HCT116 (cell line): ENCODE measurements at regions not wholly inside any gene's neighbourhood (a gene's known extent, or its start where the extent isn't known, plus 50 kb on each side); places are given as distances from the start of the nearest gene placed in this dataset.

ENCODE experiments used
- ATAC-seq: fragments of 200-7000 bp; cut with Tn5 transposase; 2 replicates; pipeline ENCODE4 v1.9.1; 2020; ENCODE audit warnings: mild to moderate bottlenecking, moderate library complexity
- BruUV-seq: library from RNA; stranded (reverse); fragments of 400-500 nt; replicated peaks from 2 replicates; lab custom pipeline; 2021; lab: Mats Ljungman, UMichigan
- CTCF ChIA-PET: fragments of 300-600 bp; sonication (Branson Sonifier 250); formaldehyde crosslinking; loops from one replicate; lab custom pipeline; 2021; ENCODE audit warnings: antibody characterized with exemption; lab: Charles Lee
- POLR2A ChIA-PET: fragments of 300-600, 350-600 bp; sonication (Branson Sonifier 250); formaldehyde crosslinking; loops from one replicate; lab custom pipeline; 2021; ENCODE audit warnings: antibody characterized with exemption; lab: Charles Lee
- RAD21 ChIA-PET, 2 experiments: fragments of 300-600 bp; sonication (Branson Sonifier 250); formaldehyde crosslinking; loops; one replicate each; lab custom pipeline; 2023; ENCODE audit warnings: low total read pairs in 2 of 2; ENCODE audit not compliant: uncharacterized antibody in 2 of 2, unreplicated experiment in 2 of 2, low non-redundant PET in 1 of 2; lab: Charles Lee
- DNase-seq: peaks from one replicate; pipeline ENCODE4 v3.0.0-alpha.2; 2010; ENCODE audit warnings: low read depth, low spot score
- H2AFZ ChIP-seq: fragments of 200-600 bp; shearing (Covaris generic), sonication (generic); 2 replicates; pipeline ENCODE4 v1.6.1; 2017; ENCODE audit warnings: low read depth, mixed run types, mixed read lengths, antibody characterized with exemption, low read length; ENCODE audit not compliant: poor library complexity, severe bottlenecking
- H3K27ac ChIP-seq: 2 replicates; pipeline ENCODE4 v1.5.1; 2012; ENCODE audit warnings: low read depth, low read length
- H3K27me3 ChIP-seq: fragments of 200-600 bp; sonication (generic); 2 replicates; pipeline ENCODE4 v1.6.1; 2016; ENCODE audit warnings: mixed run types, low read length, mixed read lengths; ENCODE audit not compliant: insufficient read depth
- H3K36me3 ChIP-seq, 2 experiments: fragments of 200-500 bp in 1 of 2; fragments of 200-600 bp in 1 of 2; sonication (Bioruptor generic) in 1 of 2; sonication (generic) in 1 of 2; 2 replicates each; pipeline versions ENCODE4 v1.5.1 to v1.6.1; 2014 to 2016; ENCODE audit warnings: low read length in 2 of 2, inconsistent platforms in 1 of 2, mixed read lengths in 1 of 2, mixed run types in 1 of 2; ENCODE audit not compliant: insufficient read depth in 2 of 2, control insufficient read depth in 1 of 2
- H3K4me1 ChIP-seq, 2 experiments: fragments of 200-600 bp in 1 of 2; sonication (generic) in 1 of 2; 2 replicates each; pipeline versions ENCODE4 v1.5.1 to v1.6.1; 2012 to 2017; ENCODE audit warnings: low read length in 2 of 2, inconsistent platforms in 1 of 2, mild to moderate bottlenecking in 1 of 2, mixed read lengths in 1 of 2, mixed run types in 1 of 2, moderate library complexity in 1 of 2; ENCODE audit not compliant: insufficient read depth in 2 of 2, control insufficient read depth in 1 of 2
- H3K4me2 ChIP-seq: fragments of 200-600 bp; sonication (generic); 2 replicates; pipeline ENCODE4 v1.6.1; 2017; ENCODE audit warnings: mixed run types, low read length, mixed read lengths
- H3K4me3 ChIP-seq, 2 experiments: fragments of 200-600 bp in 1 of 2; sonication (generic) in 1 of 2; replicated peaks in 1 of 2; 2 replicates each; pipeline ENCODE4 v1.5.1; 2011 to 2016; ENCODE audit warnings: low read length in 2 of 2, control low read depth in 1 of 2, low read depth in 1 of 2, mild to moderate bottlenecking in 1 of 2, mixed read lengths in 1 of 2, mixed run types in 1 of 2
- H3K79me2 ChIP-seq: fragments of 200-600 bp; sonication (generic); 2 replicates; pipeline ENCODE4 v1.6.1; 2017; ENCODE audit warnings: mild to moderate bottlenecking, mixed run types, low read length, moderate library complexity, mixed read lengths; ENCODE audit not compliant: insufficient read depth
- H3K9ac ChIP-seq: fragments of 200-600 bp; sonication (generic); 2 replicates; pipeline ENCODE4 v1.6.1; 2016; ENCODE audit warnings: low read length, mixed read lengths
- H3K9me2 ChIP-seq: fragments of 200-600 bp; sonication (generic), shearing (Covaris generic); 2 replicates; pipeline ENCODE4 v1.6.1; 2017; ENCODE audit warnings: mixed run types, mild to moderate bottlenecking, moderate library complexity; ENCODE audit not compliant: insufficient read depth
- H3K9me3 ChIP-seq, 2 experiments: fragments of 200-500 bp in 1 of 2; fragments of 200-600 bp in 1 of 2; sonication (Bioruptor generic) in 1 of 2; sonication (generic) in 1 of 2; 2 replicates each; pipeline ENCODE4 v1.6.1; 2014 to 2017; ENCODE audit warnings: low read length in 2 of 2, mixed read lengths in 2 of 2, inconsistent platforms in 1 of 2, low read depth in 1 of 2, mild to moderate bottlenecking in 1 of 2, mixed run types in 1 of 2, moderate library complexity in 1 of 2; ENCODE audit not compliant: control insufficient read depth in 1 of 2, insufficient read depth in 1 of 2
- H4K20me1 ChIP-seq: fragments of 200-600 bp; sonication (generic), shearing (Covaris generic); 2 replicates; pipeline ENCODE4 v1.6.1; 2017; ENCODE audit warnings: mixed run types, mild to moderate bottlenecking, moderate library complexity; ENCODE audit not compliant: insufficient read depth
- CBX3 ChIP-seq: IDR thresholded peaks from 2 replicates; pipeline ENCODE4 v1.6.1; 2012; ENCODE audit warnings: low read depth
- CEBPB ChIP-seq: IDR thresholded peaks from 2 replicates; pipeline ENCODE4 v1.6.1; 2012; ENCODE audit warnings: low read depth
- EGR1 ChIP-seq: IDR thresholded peaks from 2 replicates; pipeline ENCODE4 v1.6.1; 2012; ENCODE audit warnings: low read depth
- EZH2 ChIP-seq: fragments of 200-600 bp; sonication (generic); IDR thresholded peaks from 2 replicates; pipeline ENCODE4 v1.6.1; 2017; ENCODE audit warnings: antibody characterized with exemption, mixed run types
- POLR2AphosphoS5 ChIP-seq: IDR thresholded peaks from 2 replicates; pipeline ENCODE4 v1.6.1; 2011; ENCODE audit warnings: mild to moderate bottlenecking, low read depth, low read length, moderate library complexity
- RAD21 ChIP-seq: IDR thresholded peaks from 2 replicates; pipeline ENCODE4 v1.6.1; 2012; ENCODE audit warnings: low read depth, mild to moderate bottlenecking
- SIN3A ChIP-seq: IDR thresholded peaks from 2 replicates; pipeline ENCODE4 v1.6.1; 2012; ENCODE audit warnings: low read depth
- SP1 ChIP-seq: IDR thresholded peaks from 2 replicates; pipeline ENCODE4 v1.6.1; 2012; ENCODE audit warnings: low read depth
- ZFX ChIP-seq: fragments of 450-650 bp; IDR thresholded peaks from 2 replicates; pipeline ENCODE4 v1.6.1; 2017
- intact Hi-C: fragments of 100-400 bp; cut with micrococcal nuclease; formaldehyde crosslinking; loops from 2 replicates; pipeline ENCODE4 v1.10.0; 2022
- TF ChIP-seq, protein P1 (sequence below), 3 experiments: fragments of 200-600 bp in 1 of 3; sonication (generic) in 1 of 3; IDR thresholded peaks in 2 of 3; conservative IDR thresholded peaks in 1 of 3; 2 replicates each; pipeline ENCODE4 v1.5.1; 2012 to 2017; ENCODE audit warnings: low read depth in 2 of 3, low read length in 2 of 3, antibody characterized with exemption in 1 of 3, borderline replicate concordance in 1 of 3, control low read depth in 1 of 3, mild to moderate bottlenecking in 1 of 3, mixed read lengths in 1 of 3, mixed run types in 1 of 3, moderate library complexity in 1 of 3; ENCODE audit not compliant: insufficient read depth in 1 of 3
- TF ChIP-seq, protein P2 (sequence below): IDR thresholded peaks from 2 replicates; pipeline ENCODE4 v1.6.1; 2012
- TF ChIP-seq, protein P3 (sequence below): IDR thresholded peaks from 2 replicates; pipeline ENCODE4 v1.6.1; 2011; ENCODE audit warnings: mild to moderate bottlenecking, low read length, moderate library complexity; ENCODE audit not compliant: insufficient replicate concordance; ENCODE audit errors: extremely low read depth
- TF ChIP-seq, protein P4 (sequence below): IDR thresholded peaks from 2 replicates; pipeline ENCODE4 v1.6.1; 2012
- TF ChIP-seq, protein P5 (sequence below): IDR thresholded peaks from 2 replicates; pipeline ENCODE4 v1.6.1; 2012; ENCODE audit warnings: low read depth

DNA sequence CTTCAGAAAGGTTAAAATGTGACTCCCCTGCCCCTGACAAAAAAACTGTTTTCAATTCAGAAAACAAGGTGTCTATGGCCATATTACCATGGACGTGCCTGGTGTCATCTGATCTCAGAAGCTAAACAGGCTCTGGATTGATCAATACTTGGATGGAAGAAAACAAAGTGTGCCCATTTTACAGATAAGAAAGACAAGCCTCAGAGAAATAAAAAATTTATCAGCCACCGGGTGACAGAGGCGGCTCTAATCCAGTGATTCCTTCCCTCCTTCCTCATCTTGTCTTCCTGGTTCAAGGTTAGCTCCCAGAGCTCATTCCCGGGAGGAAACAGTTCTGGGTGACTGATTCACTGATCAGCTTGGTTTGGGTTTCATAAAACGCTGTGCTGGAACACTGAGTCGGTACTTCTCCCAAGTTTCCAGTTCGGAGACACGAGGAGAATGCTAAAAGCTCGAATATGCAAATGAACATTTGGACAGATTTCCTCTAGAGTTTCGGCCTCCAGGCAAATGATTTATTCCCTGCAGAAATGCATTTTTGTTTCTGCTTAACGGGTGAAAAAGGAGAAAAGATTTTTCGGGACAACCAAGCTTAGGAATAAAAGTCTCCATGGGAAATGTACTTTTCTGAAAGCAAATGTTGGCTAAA is 211.2 kb downstream of the UQCRFS1 start:
- Histone ChIP-seq H4K20me1 (no peaks in the 10 kb centered on the region), H3K27me3 (no peaks in the 10 kb centered on the region), H3K27ac (no peak overlapping the region), H3K4me1 (no peaks in the 10 kb centered on the region), H2AFZ (no peak overlapping the region), H3K9me2 (no peaks in the 10 kb centered on the region), H3K36me3 (no peaks in the 10 kb centered on the region), H3K4me3 (no peak overlapping the region), H3K9ac (no peak overlapping the region), H3K4me2 (no peak overlapping the region), H3K79me2 (no peaks in the 10 kb centered on the region), H3K9me3 (peaks cover 0 to 23% of the 10 kb centered on the region in 2 experiments; a peak in 1 of 4 replicates)
- ATAC-seq: no peak
- no TSS peak for BruUV-seq
- TF ChIP-seq, protein P1, sequence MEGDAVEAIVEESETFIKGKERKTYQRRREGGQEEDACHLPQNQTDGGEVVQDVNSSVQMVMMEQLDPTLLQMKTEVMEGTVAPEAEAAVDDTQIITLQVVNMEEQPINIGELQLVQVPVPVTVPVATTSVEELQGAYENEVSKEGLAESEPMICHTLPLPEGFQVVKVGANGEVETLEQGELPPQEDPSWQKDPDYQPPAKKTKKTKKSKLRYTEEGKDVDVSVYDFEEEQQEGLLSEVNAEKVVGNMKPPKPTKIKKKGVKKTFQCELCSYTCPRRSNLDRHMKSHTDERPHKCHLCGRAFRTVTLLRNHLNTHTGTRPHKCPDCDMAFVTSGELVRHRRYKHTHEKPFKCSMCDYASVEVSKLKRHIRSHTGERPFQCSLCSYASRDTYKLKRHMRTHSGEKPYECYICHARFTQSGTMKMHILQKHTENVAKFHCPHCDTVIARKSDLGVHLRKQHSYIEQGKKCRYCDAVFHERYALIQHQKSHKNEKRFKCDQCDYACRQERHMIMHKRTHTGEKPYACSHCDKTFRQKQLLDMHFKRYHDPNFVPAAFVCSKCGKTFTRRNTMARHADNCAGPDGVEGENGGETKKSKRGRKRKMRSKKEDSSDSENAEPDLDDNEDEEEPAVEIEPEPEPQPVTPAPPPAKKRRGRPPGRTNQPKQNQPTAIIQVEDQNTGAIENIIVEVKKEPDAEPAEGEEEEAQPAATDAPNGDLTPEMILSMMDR (IDR thresholded peaks at IDR 0.05 in 2 of 3, conservative IDR thresholded peaks at IDR 0.05 in 1 of 3; ENCODE audit: borderline replicate concordance in 1 of 3, insufficient read depth in 1 of 3, low read depth in 2 of 3, low read length in 2 of 3): no peak
- TF ChIP-seq, protein P2, sequence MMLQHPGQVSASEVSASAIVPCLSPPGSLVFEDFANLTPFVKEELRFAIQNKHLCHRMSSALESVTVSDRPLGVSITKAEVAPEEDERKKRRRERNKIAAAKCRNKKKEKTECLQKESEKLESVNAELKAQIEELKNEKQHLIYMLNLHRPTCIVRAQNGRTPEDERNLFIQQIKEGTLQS: no peak
- TF ChIP-seq, protein P3, sequence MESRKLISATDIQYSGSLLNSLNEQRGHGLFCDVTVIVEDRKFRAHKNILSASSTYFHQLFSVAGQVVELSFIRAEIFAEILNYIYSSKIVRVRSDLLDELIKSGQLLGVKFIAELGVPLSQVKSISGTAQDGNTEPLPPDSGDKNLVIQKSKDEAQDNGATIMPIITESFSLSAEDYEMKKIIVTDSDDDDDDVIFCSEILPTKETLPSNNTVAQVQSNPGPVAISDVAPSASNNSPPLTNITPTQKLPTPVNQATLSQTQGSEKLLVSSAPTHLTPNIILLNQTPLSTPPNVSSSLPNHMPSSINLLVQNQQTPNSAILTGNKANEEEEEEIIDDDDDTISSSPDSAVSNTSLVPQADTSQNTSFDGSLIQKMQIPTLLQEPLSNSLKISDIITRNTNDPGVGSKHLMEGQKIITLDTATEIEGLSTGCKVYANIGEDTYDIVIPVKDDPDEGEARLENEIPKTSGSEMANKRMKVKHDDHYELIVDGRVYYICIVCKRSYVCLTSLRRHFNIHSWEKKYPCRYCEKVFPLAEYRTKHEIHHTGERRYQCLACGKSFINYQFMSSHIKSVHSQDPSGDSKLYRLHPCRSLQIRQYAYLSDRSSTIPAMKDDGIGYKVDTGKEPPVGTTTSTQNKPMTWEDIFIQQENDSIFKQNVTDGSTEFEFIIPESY: no peak
- no peak for TF ChIP-seq CBX3
- TF ChIP-seq SIN3A: no peak
- no peak for TF ChIP-seq CEBPB
- no peak for TF ChIP-seq EGR1
- TF ChIP-seq, protein P4, sequence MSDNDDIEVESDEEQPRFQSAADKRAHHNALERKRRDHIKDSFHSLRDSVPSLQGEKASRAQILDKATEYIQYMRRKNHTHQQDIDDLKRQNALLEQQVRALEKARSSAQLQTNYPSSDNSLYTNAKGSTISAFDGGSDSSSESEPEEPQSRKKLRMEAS: no peak
- TF ChIP-seq RAD21: no peak
- TF ChIP-seq EZH2: no peak
- TF ChIP-seq SP1: no peak
- no peak for TF ChIP-seq ZFX
- TF ChIP-seq, protein P5, sequence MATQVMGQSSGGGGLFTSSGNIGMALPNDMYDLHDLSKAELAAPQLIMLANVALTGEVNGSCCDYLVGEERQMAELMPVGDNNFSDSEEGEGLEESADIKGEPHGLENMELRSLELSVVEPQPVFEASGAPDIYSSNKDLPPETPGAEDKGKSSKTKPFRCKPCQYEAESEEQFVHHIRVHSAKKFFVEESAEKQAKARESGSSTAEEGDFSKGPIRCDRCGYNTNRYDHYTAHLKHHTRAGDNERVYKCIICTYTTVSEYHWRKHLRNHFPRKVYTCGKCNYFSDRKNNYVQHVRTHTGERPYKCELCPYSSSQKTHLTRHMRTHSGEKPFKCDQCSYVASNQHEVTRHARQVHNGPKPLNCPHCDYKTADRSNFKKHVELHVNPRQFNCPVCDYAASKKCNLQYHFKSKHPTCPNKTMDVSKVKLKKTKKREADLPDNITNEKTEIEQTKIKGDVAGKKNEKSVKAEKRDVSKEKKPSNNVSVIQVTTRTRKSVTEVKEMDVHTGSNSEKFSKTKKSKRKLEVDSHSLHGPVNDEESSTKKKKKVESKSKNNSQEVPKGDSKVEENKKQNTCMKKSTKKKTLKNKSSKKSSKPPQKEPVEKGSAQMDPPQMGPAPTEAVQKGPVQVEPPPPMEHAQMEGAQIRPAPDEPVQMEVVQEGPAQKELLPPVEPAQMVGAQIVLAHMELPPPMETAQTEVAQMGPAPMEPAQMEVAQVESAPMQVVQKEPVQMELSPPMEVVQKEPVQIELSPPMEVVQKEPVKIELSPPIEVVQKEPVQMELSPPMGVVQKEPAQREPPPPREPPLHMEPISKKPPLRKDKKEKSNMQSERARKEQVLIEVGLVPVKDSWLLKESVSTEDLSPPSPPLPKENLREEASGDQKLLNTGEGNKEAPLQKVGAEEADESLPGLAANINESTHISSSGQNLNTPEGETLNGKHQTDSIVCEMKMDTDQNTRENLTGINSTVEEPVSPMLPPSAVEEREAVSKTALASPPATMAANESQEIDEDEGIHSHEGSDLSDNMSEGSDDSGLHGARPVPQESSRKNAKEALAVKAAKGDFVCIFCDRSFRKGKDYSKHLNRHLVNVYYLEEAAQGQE: no peak
- TF ChIP-seq POLR2AphosphoS5: no peak
- DNase-seq: no peak
- ChIA-PET CTCF (no interaction called here), POLR2A (no interaction called here), RAD21 (no interaction called here)
- intact Hi-C loops: no loop called here
